GM18502 (cell line): ENCODE measurements at regions not wholly inside any gene's neighbourhood (a gene's known extent, or its start where the extent isn't known, plus 50 kb on each side); places are given as distances from the start of the nearest gene placed in this dataset.
"Not testable (repeated sequence)": the region's sequence is repeated elsewhere in the genome, so short reads cannot be mapped to it uniquely, and the experiment has no call there.

ENCODE experiments used
- ATAC-seq: cut with Tn5 transposase; IDR thresholded peaks from one replicate; pipeline ENCODE4 v1.9.1; 2021; ENCODE audit warnings: mild to moderate bottlenecking; ENCODE audit not compliant: unreplicated experiment, poor library complexity

GRCh38 chr9:34797367-34797766 is 87.4 kb upstream of the CCL21 start:
- ATAC-seq: no peak

- no peak for ATAC-seq
These were observed 87.0 kb upstream of the CCL21 start for GRCh38 chr9:34796924-34797323.

DNA sequence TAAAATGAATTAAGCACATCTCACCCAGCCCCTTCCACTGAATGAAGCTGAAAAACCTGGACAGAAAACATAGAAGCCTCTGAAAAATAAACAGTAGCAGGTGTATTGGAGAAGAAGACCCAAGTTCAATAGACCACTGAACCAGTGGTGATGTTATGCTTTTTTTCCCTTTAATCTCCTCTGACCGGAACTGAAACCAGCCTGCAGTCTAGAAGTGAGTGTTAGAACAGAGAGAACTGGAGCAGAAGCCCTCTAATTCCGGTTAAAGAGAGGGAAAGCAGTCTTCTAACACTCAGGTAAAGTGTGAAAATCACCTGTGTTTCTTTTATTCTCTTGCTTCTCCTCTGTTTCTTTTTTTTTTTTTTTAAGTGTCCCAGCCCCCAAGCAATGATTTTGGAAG is 83.5 kb upstream of the CCL21 start:
- no peak for ATAC-seq

GRCh38 chr9:34783951-34784487 is 74.1 kb upstream of the CCL21 start:
- no peak for ATAC-seq

DNA sequence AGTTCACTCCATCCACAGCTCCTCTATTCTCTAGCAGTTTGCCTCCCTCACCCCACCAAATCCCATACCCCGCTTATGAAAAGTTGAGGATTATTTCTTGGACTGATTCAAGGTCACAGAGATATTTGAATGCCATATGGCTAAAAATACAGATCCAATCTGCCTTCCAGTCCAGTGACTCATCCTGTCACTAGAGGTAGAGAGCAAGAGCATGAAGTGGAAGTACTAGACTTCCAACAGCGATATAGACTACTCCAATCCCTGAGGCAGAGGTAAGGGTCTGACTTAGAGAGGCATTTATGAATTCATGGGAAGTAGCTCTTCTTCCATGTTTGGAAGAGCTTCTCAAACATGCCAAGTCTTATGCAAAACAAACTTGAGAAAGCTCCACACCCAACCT is 72.4 kb upstream of the CCL21 start:
- ATAC-seq: no peak

DNA sequence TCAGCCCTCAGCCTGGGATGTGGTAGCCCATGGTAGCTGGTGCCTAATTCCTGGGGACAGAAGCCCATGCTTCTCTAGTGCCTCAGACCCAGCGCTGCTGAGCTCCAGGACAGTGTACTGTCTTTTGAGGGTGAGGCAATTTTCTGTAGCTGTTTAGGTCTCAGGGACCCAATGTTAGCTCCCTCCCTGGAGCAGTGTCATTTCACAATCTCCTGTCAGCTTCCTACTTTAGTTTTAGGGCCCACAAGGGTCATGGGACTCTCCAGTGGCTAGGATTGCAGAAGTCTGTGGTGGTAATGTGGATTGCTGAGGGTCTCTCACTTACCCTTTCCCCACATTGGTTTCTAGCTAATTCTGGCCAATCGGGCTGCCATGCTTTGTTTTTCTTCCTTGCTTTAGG is 67.7 kb upstream of the CCL21 start:
- ATAC-seq: no peak

DNA sequence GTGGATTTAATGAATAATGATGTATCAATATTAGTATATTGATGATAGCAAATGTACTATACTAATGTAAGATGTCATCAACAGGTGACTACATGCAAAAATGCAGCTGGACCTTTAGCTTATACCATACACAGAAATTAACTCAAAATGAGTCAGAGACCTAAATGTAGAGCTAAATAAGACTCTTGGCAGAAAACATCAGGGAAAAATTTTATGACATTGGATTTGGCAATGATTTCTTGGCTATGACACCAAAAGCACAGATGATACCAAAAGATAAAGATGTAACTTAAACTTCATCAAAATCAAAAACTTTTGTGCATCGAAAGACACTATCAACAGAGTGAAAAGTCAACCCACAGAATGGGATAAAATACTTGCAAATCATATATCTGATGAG is 64.0 kb upstream of the CCL21 start:
- ATAC-seq: no peak

DNA sequence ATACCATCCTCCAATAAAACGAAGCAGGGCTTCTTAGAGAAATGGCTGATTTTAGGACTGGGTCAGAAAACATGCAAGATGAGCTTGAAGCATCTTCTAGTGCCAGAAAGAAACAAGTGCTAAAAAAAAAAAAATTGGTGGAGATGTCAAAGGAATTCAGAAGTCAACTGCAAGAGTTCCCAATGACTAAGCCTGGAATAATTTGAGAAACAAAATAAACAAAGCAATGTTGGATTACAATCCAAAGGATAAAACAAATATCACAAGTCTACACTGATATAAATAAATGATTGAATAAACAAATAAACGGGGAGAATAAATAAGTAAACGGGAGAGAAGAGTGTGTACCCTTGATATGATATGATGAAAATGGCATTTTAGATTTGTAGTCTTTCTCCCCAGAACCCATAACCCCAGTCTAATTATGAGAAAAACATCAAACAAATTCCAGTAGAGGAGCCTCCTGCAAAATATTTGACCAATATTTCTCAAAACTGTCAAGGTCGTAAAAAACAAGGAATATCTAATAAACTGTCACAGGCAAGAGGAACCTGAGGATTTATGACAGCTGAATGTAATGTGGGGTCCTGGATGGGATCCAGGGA is 63.5 kb upstream of the CCL21 start:
- no peak for ATAC-seq

DNA sequence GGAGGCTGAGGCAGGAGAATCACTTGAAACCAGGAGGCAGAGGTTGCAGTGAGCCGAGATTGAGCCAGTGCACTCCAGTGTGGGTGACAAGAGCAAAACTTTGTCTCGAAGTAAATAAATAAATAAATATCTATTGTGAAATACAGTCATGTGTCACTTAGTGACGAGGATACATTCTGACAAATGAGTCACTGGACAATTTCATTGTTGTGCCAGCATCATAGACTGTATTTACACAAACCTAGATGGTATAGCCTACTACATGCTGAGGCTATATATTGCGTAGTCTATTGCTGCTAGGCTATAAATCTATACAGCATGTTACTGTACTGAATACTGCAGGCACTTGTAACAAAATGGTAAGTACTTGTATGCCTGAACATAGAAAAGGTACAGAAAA is 61.1 kb upstream of the CCL21 start:
- ATAC-seq: no peak

GRCh38 chr9:34767087-34767486 is 57.2 kb upstream of the CCL21 start:
- not testable (repeated sequence) for ATAC-seq

DNA sequence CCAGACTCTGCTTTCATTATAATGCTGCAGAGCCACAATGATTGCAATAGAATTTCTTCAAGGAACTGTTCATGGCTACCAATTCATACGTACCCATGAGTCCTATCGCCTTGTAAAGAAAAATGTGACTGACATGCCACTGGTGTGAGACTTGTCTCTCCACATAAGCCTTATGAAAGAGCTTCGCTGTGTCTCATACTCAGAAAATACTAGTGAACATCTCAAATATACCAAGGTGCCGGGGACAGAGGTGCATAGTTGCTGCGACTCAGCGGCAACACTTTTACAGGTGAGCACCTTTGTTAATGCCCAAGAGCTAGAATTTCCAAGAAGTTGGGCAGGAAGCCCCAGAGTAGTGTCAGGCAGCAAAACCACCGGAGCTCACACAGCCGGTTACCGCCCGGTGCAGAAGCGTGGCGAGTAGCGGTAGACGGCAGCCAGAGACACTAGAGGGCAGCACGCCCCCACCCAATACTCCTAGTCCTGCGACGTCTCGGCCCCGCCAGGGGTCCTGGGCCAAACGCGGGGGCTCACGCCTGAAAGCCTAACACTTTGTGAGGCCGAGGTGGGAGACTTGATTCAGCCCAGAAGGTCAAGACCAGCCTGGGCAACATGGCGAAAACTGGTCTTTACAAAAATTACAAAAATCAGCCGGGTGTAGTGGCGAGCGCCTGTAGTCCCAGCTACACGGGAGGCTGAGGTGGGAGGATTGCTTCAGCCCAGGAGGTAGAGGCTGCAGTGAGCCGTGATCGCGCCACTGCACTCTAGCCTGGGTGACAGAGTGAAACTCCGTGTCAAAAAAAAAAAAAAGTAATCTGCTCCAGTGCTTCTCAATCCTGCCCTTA is 50.5 kb upstream of the CCL21 start:
- not testable (repeated sequence) for ATAC-seq
